ENCODE measurements at regions not wholly inside any gene's neighbourhood (a gene's known extent, or its start where the extent isn't known, plus 50 kb on each side); places are given as distances from the start of the nearest gene placed in this dataset.

- no peak for DNase-seq
- no peak for TF ChIP-seq CTCF (IDR thresholded peaks at IDR 0.05)
- no peaks in the 10 kb centered on the region for H3K36me3 Mint-ChIP-seq (ENCODE audit: low read depth)
- no peak overlapping the region for H3K27ac Mint-ChIP-seq
- intact Hi-C loops (cut with micrococcal nuclease) = no loop called here
- H3K4me3 Mint-ChIP-seq = no peak overlapping the region
- ChIA-PET POLR2A (no interaction called here), CTCF (no interaction called here)
- no peaks in the 10 kb centered on the region for H3K9me3 Mint-ChIP-seq
- no peaks in the 10 kb centered on the region for H3K4me1 Mint-ChIP-seq (ENCODE audit: low read depth)
- ATAC-seq = no peak
- H3K27me3 Mint-ChIP-seq = no peaks in the 10 kb centered on the region
Measured at GRCh38 chr5:4258170-4258569, 662.5 kb downstream of the IRX1 start.

- ATAC-seq (no peak), DNase-seq (no peak)
- intact Hi-C loops (cut with micrococcal nuclease) = no loop called here
- Mint-ChIP-seq H3K27ac (no peak overlapping the region), H3K4me3 (no peak overlapping the region), H3K36me3 (ENCODE audit: low read depth) (no peaks in the 10 kb centered on the region), H3K27me3 (no peaks in the 10 kb centered on the region), H3K4me1 (ENCODE audit: low read depth) (no peaks in the 10 kb centered on the region), H3K9me3 (peaks cover 24% of the 10 kb centered on the region)
- ChIA-PET POLR2A (no interaction called here), CTCF (no interaction called here)
- TF ChIP-seq CTCF (IDR thresholded peaks at IDR 0.05) = no peak
Measured at GRCh38 chr5:4271193-4271592, 675.6 kb downstream of the IRX1 start.

- H3K4me3 Mint-ChIP-seq = no peak overlapping the region
- no peaks in the 10 kb centered on the region for H3K36me3 Mint-ChIP-seq (ENCODE audit: low read depth)
- CTCF ChIA-PET = no interaction called here
- H3K4me1 Mint-ChIP-seq (ENCODE audit: low read depth) = no peaks in the 10 kb centered on the region
- no peak for DNase-seq
- TF ChIP-seq CTCF (IDR thresholded peaks at IDR 0.05) = no peak
- no peak overlapping the region for H3K27ac Mint-ChIP-seq
- ATAC-seq = no peak
- H3K9me3 Mint-ChIP-seq = peaks cover 12% of the 10 kb centered on the region
- no peaks in the 10 kb centered on the region for H3K27me3 Mint-ChIP-seq
- intact Hi-C loops (cut with micrococcal nuclease) = no loop called here
- POLR2A ChIA-PET = no interaction called here
Measured at GRCh38 chr5:4275232-4275631, 679.6 kb downstream of the IRX1 start.

GRCh38 chr5:4294878-4295277 is 699.2 kb downstream of the IRX1 start:
- DNase-seq (no peak), ATAC-seq (no peak)
- POLR2A ChIA-PET = interaction anchor here (0.6 kb wide), 1 partner anchor 34 kb away, joined by 3 read pairs; no protein-coding TSS in a partner anchor
- Mint-ChIP-seq H3K9me3 (peaks cover 2% of the 10 kb centered on the region), H3K4me1 (ENCODE audit: low read depth) (no peaks in the 10 kb centered on the region), H3K27me3 (no peaks in the 10 kb centered on the region), H3K36me3 (ENCODE audit: low read depth) (no peaks in the 10 kb centered on the region), H3K4me3 (no peak overlapping the region), H3K27ac (no peak overlapping the region)
- intact Hi-C loops (cut with micrococcal nuclease) = no loop called here
- CTCF ChIA-PET = interaction anchor here (1.3 kb wide), 2 partner anchors 14 to 702 kb away, joined by 4 to 5 read pairs; no protein-coding TSS in a partner anchor
- TF ChIP-seq CTCF (IDR thresholded peaks at IDR 0.05) = no peak

GRCh38 chr5:4295663-4296339 is 700.2 kb downstream of the IRX1 start:
- H3K4me1 Mint-ChIP-seq (ENCODE audit: low read depth) = no peaks in the 10 kb centered on the region
- CTCF ChIA-PET = interaction anchor here (1.1 to 1.3 kb wide), 3 partner anchors 13 to 702 kb away, joined by 4 to 5 read pairs (median 4); no protein-coding TSS in a partner anchor
- DNase-seq = peak; percentile 2
- peaks cover 2% of the 10 kb centered on the region for H3K9me3 Mint-ChIP-seq
- POLR2A ChIA-PET = no interaction called here
- no peak overlapping the region for H3K27ac Mint-ChIP-seq
- no peak overlapping the region for H3K4me3 Mint-ChIP-seq
- peak; percentile 34 for ATAC-seq
- peak; percentile 32 for TF ChIP-seq CTCF (IDR thresholded peaks at IDR 0.05)
- intact Hi-C loops (cut with micrococcal nuclease) = no loop called here
- H3K27me3 Mint-ChIP-seq = no peaks in the 10 kb centered on the region
- no peaks in the 10 kb centered on the region for H3K36me3 Mint-ChIP-seq (ENCODE audit: low read depth)
